AG10803 (cell line): ENCODE measurements at regions not wholly inside any gene's neighbourhood (a gene's known extent, or its start where the extent isn't known, plus 50 kb on each side); places are given as distances from the start of the nearest gene placed in this dataset.

ENCODE experiments used
- DNase-seq: peaks from one replicate; pipeline ENCODE4 v3.0.0; 2010; ENCODE audit warnings: low read depth
- H3K4me3 ChIP-seq: 2 replicates; pipeline ENCODE4 v1.5.1; 2011; ENCODE audit warnings: mild to moderate bottlenecking, low read length, control low read depth
- TF ChIP-seq, protein P1 (sequence below): conservative IDR thresholded peaks from 2 replicates; pipeline ENCODE4 v1.5.1; 2011; ENCODE audit warnings: mild to moderate bottlenecking, low read length, control low read depth, inconsistent platforms

DNA sequence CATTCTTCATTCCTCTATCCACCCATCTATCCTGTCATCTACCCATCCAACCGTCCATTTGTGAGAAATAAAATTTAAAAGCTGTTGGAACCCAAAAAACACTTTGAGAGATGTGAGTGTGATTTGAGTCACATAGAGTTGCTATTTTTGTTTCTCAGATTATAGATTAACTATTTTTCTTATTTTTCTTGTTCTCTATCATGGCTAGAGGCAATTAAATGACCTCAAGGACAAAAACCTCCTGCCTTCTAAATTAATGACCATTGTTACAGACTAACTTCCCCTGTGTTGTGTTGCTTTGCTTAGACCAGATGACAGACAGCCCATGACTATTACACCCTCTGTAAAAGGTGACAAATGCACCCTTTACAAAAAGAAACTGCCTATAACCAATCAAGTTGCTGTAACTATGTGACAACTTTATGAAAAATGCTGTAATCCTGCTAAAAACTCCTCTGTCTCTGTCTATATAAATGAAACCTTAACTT is 207.9 kb upstream of the CXCR4 start:
- no peak overlapping the region for H3K4me3 ChIP-seq
- TF ChIP-seq, protein P1, sequence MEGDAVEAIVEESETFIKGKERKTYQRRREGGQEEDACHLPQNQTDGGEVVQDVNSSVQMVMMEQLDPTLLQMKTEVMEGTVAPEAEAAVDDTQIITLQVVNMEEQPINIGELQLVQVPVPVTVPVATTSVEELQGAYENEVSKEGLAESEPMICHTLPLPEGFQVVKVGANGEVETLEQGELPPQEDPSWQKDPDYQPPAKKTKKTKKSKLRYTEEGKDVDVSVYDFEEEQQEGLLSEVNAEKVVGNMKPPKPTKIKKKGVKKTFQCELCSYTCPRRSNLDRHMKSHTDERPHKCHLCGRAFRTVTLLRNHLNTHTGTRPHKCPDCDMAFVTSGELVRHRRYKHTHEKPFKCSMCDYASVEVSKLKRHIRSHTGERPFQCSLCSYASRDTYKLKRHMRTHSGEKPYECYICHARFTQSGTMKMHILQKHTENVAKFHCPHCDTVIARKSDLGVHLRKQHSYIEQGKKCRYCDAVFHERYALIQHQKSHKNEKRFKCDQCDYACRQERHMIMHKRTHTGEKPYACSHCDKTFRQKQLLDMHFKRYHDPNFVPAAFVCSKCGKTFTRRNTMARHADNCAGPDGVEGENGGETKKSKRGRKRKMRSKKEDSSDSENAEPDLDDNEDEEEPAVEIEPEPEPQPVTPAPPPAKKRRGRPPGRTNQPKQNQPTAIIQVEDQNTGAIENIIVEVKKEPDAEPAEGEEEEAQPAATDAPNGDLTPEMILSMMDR: no peak
- no peak for DNase-seq

DNA sequence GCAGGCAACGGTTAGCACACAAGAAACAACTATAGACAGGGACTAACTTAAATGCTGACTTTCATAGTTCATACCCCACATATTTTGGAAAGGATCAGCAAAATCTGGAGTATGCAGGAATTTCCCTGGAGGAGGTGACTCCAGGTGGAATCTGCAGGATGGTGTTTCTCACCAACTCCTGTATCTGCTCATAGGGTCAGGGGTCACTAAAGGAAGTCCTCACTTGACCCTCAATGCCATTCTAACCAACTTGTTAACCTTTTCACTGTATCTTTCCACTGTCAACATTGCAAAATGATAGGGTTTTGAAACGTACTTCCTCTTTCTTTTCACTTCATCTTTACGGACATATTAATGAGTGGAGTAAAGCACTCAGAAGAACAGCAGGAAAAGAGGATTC is 207.0 kb upstream of the CXCR4 start:
- no peak overlapping the region for H3K4me3 ChIP-seq
- TF ChIP-seq, protein P1: no peak
- DNase-seq: no peak

DNA sequence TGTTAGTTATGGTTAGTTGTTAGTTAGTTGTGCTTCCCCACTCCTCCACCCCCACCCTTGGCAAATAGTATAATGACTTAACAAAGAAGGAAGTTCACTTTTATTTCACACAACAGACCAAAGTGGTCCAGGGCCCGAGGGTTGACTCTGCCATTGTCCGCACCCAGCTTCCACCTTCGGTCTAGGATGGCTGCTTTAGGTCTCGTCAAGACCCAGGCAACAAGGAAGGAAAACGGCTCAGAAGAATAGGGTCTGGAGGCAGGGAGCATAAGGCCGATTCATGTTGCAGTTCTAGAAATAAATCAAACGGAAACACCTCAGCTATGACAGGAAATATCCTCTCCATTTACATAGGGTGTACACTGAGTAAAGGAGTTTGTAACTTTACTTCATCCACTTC is 206.0 kb upstream of the CXCR4 start:
- no peak overlapping the region for H3K4me3 ChIP-seq
- TF ChIP-seq, protein P1: no peak
- no peak for DNase-seq

DNA sequence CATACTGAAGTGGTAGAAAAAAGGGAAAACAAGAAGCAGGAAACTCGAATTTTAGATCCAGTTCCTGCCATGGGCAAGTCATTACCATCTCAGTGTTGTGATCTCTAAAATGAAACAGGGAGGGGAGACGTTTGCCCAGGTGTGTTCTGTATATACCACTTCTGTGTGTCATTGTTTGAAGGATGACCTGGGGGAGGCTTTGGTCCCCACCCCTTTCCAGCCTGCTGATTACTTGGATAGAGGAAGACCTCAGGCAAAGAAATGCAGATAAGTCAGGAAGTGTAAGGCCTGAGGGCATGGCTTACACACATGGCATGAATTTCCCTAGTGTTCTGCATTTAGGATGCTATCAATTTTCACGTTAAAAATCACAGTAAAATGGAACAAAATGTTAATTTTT is 205.2 kb upstream of the CXCR4 start:
- TF ChIP-seq, protein P1: no peak
- H3K4me3 ChIP-seq: no peak overlapping the region
- no peak for DNase-seq

DNA sequence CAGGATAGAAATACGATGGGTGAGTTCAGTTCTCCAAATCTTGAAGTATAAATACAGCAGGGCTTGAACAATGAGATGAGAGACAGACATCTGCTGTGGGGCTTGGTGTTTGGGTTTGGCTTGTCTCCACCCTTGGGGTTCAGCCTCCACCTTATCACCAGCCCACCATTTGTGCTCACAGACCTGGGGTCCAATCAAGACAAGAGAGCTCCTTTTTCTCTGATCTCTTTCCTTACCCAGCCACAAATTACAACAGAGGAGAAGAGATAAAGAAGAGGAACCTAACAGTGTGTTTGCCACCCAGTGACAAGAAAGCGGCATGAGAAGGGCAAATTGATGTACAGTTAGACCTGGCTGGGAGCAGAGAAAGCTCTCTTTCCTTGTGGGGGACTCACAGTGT is 204.5 kb upstream of the CXCR4 start:
- no peak overlapping the region for H3K4me3 ChIP-seq
- TF ChIP-seq, protein P1: no peak
- no peak for DNase-seq

DNA sequence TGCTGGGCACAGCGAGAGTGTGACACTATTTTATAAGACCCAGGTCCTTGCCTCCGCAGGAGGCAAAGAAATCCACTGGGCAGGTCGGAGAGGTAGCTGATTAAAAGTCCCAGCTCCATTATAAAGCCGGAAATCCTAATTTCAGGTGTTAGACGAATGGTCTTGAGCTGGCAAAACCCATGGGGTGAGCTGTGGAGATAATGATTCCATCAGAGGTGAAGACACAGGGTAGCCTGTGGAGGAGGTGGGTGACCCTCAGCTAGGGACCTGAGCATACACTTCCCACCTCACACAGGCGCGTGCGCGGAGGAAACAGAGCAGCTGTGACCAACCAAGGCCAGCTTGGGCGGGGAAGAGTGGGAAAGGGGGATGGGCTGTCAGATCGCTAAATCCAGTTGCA is 201.7 kb upstream of the CXCR4 start:
- TF ChIP-seq, protein P1: no peak
- no peak overlapping the region for H3K4me3 ChIP-seq
- DNase-seq: no peak

DNA sequence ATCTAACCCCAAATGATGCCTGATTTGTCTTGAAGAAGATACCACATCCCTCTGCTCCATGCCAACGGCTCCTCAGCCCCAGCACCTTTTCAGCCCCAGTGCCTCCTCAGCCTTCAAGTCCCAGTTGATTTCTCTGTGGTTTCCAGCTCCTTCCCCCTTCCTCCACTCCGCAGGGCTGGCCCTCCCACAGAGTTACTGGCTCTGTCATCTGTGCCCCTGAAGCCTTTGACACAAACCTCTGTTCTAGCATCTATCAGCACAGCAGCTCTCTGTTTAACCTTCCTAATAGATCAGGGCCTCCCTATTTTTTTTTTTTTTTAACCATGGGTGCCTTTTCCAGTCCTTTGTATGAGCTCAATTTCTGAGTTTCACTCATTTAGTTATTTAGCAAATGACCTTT is 201.3 kb upstream of the CXCR4 start:
- no peak overlapping the region for H3K4me3 ChIP-seq
- no peak for DNase-seq
- TF ChIP-seq, protein P1: no peak
